ENCODE measurements at regions not wholly inside any gene's neighbourhood (a gene's known extent, or its start where the extent isn't known, plus 50 kb on each side); places are given as distances from the start of the nearest gene placed in this dataset.
"Not testable (repeated sequence)": the region's sequence is repeated elsewhere in the genome, so short reads cannot be mapped to it uniquely, and the experiment has no call there.

DNA sequence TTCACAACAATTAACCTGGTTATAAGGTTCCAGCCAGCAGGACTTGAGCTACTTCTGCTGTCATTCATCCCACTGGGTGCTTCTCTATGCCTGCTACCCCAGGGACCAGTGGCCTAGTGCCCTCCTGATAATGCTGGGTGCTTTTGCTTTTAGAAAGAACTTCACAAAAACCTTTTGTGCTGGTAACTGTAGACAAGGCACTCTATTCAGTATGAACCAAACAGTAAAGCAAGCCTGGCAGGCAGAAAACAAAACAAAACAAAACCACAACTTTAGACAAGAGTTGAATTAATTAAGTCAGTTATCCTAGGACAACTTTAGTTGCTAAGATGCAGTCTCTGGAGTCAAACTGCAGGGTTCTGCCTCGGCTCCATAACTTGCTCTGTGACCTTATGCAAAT lies 61.9 kb upstream of the ADGRL2 start:
- no peak for DNase-seq
- TF ChIP-seq, protein P1, sequence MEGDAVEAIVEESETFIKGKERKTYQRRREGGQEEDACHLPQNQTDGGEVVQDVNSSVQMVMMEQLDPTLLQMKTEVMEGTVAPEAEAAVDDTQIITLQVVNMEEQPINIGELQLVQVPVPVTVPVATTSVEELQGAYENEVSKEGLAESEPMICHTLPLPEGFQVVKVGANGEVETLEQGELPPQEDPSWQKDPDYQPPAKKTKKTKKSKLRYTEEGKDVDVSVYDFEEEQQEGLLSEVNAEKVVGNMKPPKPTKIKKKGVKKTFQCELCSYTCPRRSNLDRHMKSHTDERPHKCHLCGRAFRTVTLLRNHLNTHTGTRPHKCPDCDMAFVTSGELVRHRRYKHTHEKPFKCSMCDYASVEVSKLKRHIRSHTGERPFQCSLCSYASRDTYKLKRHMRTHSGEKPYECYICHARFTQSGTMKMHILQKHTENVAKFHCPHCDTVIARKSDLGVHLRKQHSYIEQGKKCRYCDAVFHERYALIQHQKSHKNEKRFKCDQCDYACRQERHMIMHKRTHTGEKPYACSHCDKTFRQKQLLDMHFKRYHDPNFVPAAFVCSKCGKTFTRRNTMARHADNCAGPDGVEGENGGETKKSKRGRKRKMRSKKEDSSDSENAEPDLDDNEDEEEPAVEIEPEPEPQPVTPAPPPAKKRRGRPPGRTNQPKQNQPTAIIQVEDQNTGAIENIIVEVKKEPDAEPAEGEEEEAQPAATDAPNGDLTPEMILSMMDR (IDR thresholded peaks at IDR 0.05), result no peak
- intact Hi-C loops (cut with micrococcal nuclease), result no loop called here
- Mint-ChIP-seq H3K4me3 (no peak overlapping the region), H3K9me3 (no peaks in the 10 kb centered on the region), H3K27me3 (no peaks in the 10 kb centered on the region), H3K4me1 (no peaks in the 10 kb centered on the region), H3K27ac (no peak overlapping the region), H3K36me3 (ENCODE audit: low read depth) (no peaks in the 10 kb centered on the region)
- no peak for ATAC-seq (ENCODE audit: low read depth)
- ChIA-PET CTCF (no interaction called here), POLR2A (no interaction called here)

DNA sequence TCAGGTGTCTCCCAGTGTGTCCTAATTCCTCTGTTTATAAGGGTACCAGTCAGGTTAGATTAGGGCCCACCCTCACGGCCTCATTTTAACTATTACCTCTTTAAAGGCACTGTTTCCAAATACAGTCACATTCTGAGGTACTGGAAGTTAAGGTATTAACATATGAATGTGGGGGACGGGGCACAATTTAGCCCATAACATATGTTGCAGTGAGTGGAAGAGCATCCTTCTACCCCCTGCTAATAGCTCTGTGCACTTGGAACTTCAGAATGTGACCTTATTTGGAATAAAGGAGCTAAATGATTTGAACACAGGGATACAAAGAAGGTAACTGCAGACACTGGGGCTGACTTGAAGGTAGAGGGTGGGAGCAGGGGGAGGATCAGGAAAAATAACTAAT lies 67.3 kb upstream of the ADGRL2 start:
- TF ChIP-seq, protein P1 (IDR thresholded peaks at IDR 0.05), result no peak
- intact Hi-C loops (cut with micrococcal nuclease), result no loop called here
- ChIA-PET POLR2A (no interaction called here), CTCF (no interaction called here)
- no peaks in the 10 kb centered on the region for H3K36me3 Mint-ChIP-seq (ENCODE audit: low read depth)
- no peaks in the 10 kb centered on the region for H3K9me3 Mint-ChIP-seq
- no peak overlapping the region for H3K4me3 Mint-ChIP-seq
- ATAC-seq (ENCODE audit: low read depth) (no peak), DNase-seq (no peak)
- H3K27ac Mint-ChIP-seq, result no peak overlapping the region
- H3K4me1 Mint-ChIP-seq, result no peaks in the 10 kb centered on the region
- H3K27me3 Mint-ChIP-seq, result no peaks in the 10 kb centered on the region

DNA sequence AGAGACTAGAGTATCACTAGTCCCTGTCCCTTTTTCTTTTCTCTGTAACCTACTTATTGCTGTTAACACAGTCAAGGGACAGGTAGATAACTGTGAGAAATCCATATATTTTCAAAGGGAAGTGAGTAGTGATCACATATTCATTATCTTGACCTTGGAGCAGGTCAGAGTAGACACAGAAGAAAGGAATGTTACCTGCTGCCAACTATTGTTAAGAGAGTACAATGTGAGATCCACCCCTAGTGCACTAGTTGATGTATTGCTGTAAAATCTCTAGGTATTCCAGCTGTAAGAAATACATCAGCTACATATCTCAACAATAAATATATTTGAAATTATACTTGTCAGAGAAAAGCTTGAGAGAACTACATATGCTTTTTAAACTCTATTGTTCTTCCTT lies 68.7 kb upstream of the ADGRL2 start:
- TF ChIP-seq, protein P1 (IDR thresholded peaks at IDR 0.05), result no peak
- H3K27ac Mint-ChIP-seq, result no peak overlapping the region
- DNase-seq (no peak), ATAC-seq (ENCODE audit: low read depth) (no peak)
- H3K4me1 Mint-ChIP-seq, result no peaks in the 10 kb centered on the region
- H3K36me3 Mint-ChIP-seq (ENCODE audit: low read depth), result no peaks in the 10 kb centered on the region
- ChIA-PET POLR2A (no interaction called here), CTCF (no interaction called here)
- intact Hi-C loops (cut with micrococcal nuclease), result no loop called here
- no peak overlapping the region for H3K4me3 Mint-ChIP-seq
- no peaks in the 10 kb centered on the region for H3K9me3 Mint-ChIP-seq
- H3K27me3 Mint-ChIP-seq, result no peaks in the 10 kb centered on the region

DNA sequence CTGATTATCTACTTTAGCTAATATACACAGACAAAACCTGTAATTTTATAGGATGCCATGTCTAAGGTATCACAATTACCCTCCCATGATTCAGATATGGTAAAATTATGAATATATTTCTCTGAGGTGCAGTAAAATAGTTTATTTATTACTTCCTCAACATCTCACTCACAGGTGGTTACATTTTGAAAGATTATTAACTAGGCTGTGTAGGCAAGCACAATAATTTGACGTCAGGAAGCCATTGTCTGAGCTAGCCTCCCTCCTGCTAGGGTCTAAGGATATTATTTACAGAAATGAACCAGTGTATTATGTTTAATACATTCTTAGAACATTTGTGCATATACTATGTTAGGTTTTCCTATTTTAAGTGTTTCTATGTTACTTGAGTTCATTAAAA lies 69.9 kb upstream of the ADGRL2 start:
- intact Hi-C loops (cut with micrococcal nuclease), result no loop called here
- Mint-ChIP-seq H3K4me3 (no peak overlapping the region), H3K9me3 (no peaks in the 10 kb centered on the region), H3K36me3 (ENCODE audit: low read depth) (no peaks in the 10 kb centered on the region), H3K27ac (no peak overlapping the region), H3K27me3 (no peaks in the 10 kb centered on the region), H3K4me1 (no peaks in the 10 kb centered on the region)
- ATAC-seq (ENCODE audit: low read depth) (no peak), DNase-seq (no peak)
- ChIA-PET POLR2A (interaction anchor here (0.5 kb wide), 1 partner anchor 241 kb away, joined by 5 read pairs; no protein-coding TSS in a partner anchor), CTCF (no interaction called here)
- TF ChIP-seq, protein P1 (IDR thresholded peaks at IDR 0.05), result no peak

DNA sequence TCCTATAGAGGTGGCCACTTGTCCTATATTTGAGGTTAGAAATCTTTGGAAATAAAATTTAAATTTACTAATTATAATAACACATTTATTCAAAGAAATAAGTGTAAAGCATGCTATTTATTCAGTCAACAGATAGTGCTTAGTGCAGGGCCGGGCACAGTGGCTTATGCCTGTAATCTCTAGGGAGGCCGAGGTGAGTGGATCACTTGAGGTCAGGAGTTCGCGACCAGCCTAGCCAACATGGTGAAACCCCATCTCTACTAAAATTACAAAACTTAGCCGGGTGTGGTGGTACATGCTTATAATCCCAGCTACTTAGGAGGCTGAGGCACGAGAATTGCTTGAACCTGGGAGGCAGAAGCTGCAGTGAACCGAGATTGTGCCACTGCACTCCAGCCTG lies 70.4 kb upstream of the ADGRL2 start:
- POLR2A ChIA-PET, result interaction anchor here (0.5 kb wide), 1 partner anchor 241 kb away, joined by 5 read pairs; no protein-coding TSS in a partner anchor
- intact Hi-C loops (cut with micrococcal nuclease); H3K36me3 Mint-ChIP-seq (ENCODE audit: low read depth); H3K27me3 Mint-ChIP-seq; CTCF ChIA-PET; H3K27ac Mint-ChIP-seq; ATAC-seq (ENCODE audit: low read depth); DNase-seq; H3K4me1 Mint-ChIP-seq; H3K9me3 Mint-ChIP-seq; H3K4me3 Mint-ChIP-seq: not testable (repeated sequence)

DNA sequence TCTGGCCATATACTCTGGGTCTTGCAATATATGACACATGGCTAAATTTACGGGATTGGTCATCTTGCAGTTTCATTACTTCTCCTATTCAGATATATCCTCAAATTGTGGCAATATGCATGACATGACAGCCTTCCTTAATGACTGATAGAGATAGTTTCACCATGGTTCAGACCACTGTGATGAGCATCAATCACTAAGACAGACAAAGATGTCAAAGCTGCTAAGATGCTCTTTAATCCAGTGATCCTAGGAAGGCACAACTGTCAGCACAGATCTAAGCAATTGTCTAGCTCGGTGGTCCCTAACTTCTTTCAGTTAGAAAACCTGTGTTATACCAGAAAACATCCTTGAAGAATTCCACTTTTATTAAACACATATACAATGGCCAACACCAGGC lies 70.9 kb upstream of the ADGRL2 start:
- no peak for DNase-seq
- POLR2A ChIA-PET, result no interaction called here

More for the DNA sequence above, 70.9 kb upstream of the ADGRL2 start:
- H3K27ac Mint-ChIP-seq, result no peak overlapping the region
- H3K36me3 Mint-ChIP-seq (ENCODE audit: low read depth), result no peaks in the 10 kb centered on the region
- H3K4me3 Mint-ChIP-seq, result no peak overlapping the region
- TF ChIP-seq, protein P1 (IDR thresholded peaks at IDR 0.05), result no peak
- ATAC-seq (ENCODE audit: low read depth), result no peak
- intact Hi-C loops (cut with micrococcal nuclease), result no loop called here
- no peaks in the 10 kb centered on the region for H3K9me3 Mint-ChIP-seq
- no peaks in the 10 kb centered on the region for H3K4me1 Mint-ChIP-seq
- H3K27me3 Mint-ChIP-seq, result no peaks in the 10 kb centered on the region
- CTCF ChIA-PET, result no interaction called here
